NT2/D1 (cell line): ENCODE measurements at regions not wholly inside any gene's neighbourhood (a gene's known extent, or its start where the extent isn't known, plus 50 kb on each side); places are given as distances from the start of the nearest gene placed in this dataset.

Experiments used
- SUZ12 ChIP-seq: IDR thresholded peaks from 2 replicates; pipeline ENCODE4 v1.6.1; 2011; ENCODE audit not compliant: insufficient read length, insufficient read depth; ENCODE audit errors: extremely low read depth
- YY1 ChIP-seq: IDR thresholded peaks from 2 replicates; pipeline ENCODE4 v1.6.1; 2011; ENCODE audit not compliant: insufficient read length, insufficient read depth

DNA sequence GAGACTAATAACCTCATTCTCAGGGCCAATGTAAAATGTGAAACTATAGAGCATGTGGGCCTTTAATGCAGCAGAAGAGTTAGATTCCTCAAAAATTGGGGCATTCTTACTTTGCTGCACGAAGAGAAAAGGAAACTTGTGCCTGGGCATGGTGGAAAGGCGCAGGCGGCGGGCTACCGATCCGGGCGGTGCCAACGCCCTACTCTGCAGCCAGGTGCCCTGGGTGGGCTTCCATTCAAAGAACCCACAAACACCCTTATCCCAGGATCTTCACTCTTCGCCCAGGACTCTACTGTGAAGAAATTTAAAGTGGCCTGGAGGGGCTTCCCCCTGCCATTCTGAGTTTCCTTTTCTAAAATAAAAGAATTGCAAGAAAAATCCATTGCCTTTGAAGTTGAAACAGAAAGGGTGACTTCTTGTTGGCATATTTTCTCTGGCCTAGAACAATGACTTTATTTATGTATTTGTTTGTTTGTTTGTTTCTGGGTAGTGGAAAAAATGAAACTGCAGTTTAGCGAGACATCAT, 124.9 kb downstream of the TMEM161B start:
- no peak for TF ChIP-seq SUZ12
- TF ChIP-seq YY1 = no peak
